BLaER1 (cell line): ENCODE measurements at regions not wholly inside any gene's neighbourhood (a gene's known extent, or its start where the extent isn't known, plus 50 kb on each side); places are given as distances from the start of the nearest gene placed in this dataset.

ENCODE experiments used
- H3K27ac ChIP-seq: shearing (Covaris generic); formaldehyde crosslinking; 2 replicates; pipeline ENCODE4 v1.8.1; 2022
- H3K27me3 ChIP-seq: shearing (Covaris generic); formaldehyde crosslinking; 2 replicates; pipeline ENCODE4 v1.8.1; 2022
- H3K36me3 ChIP-seq: shearing (Covaris generic); formaldehyde crosslinking; 2 replicates; pipeline ENCODE4 v1.8.1; 2022
- H3K4me1 ChIP-seq: shearing (Covaris generic); formaldehyde crosslinking; 2 replicates; pipeline ENCODE4 v1.8.1; 2022
- H3K4me2 ChIP-seq: shearing (Covaris generic); formaldehyde crosslinking; 2 replicates; pipeline ENCODE4 v1.8.1; 2022
- H3K4me3 ChIP-seq: shearing (Covaris generic); formaldehyde crosslinking; 2 replicates; pipeline ENCODE4 v1.8.1; 2022
- H3K9ac ChIP-seq: shearing (Covaris generic); formaldehyde crosslinking; 2 replicates; pipeline ENCODE4 v1.8.1; 2022
- H3K9me3 ChIP-seq: shearing (Covaris generic); formaldehyde crosslinking; 2 replicates; pipeline ENCODE4 v1.8.1; 2022
- H4K20me1 ChIP-seq: shearing (Covaris generic); formaldehyde crosslinking; 2 replicates; pipeline ENCODE4 v1.8.1; 2022
- Cebpa-rat ChIP-seq: shearing (Covaris generic); IDR thresholded peaks from 2 replicates; pipeline ENCODE4 v1.8.1; 2022

- H3K4me3 ChIP-seq, result no peak overlapping the region
- no peak overlapping the region for H3K4me2 ChIP-seq
- no peaks in the 10 kb centered on the region for H3K9me3 ChIP-seq
- no peak overlapping the region for H3K9ac ChIP-seq
- no peaks in the 10 kb centered on the region for H3K36me3 ChIP-seq
- TF ChIP-seq Cebpa-rat, result no peak
- peaks cover 72% of the 10 kb centered on the region for H3K4me1 ChIP-seq
- H3K27ac ChIP-seq, result no peak overlapping the region
- no peaks in the 10 kb centered on the region for H3K27me3 ChIP-seq
- H4K20me1 ChIP-seq, result no peaks in the 10 kb centered on the region
Observed at GRCh38 chr9:13970018-13970417, 343.9 kb downstream of the NFIB start.

- peaks cover 46% of the 10 kb centered on the region for H3K4me1 ChIP-seq
- H3K9ac ChIP-seq, result no peak overlapping the region
- H4K20me1 ChIP-seq, result no peaks in the 10 kb centered on the region
- no peak overlapping the region for H3K4me3 ChIP-seq
- no peaks in the 10 kb centered on the region for H3K27me3 ChIP-seq
- no peaks in the 10 kb centered on the region; the same call in 1 of the 2 replicates for H3K9me3 ChIP-seq
- no peak for TF ChIP-seq Cebpa-rat
- H3K36me3 ChIP-seq, result no peaks in the 10 kb centered on the region
- H3K4me2 ChIP-seq, result peak overlapping the region; percentile 60
- H3K27ac ChIP-seq, result no peak overlapping the region
Observed at GRCh38 chr9:13967438-13967837, 346.5 kb downstream of the NFIB start.

GRCh38 chr9:13967011-13967410 is 346.9 kb downstream of the NFIB start:
- peak overlapping the region; percentile 60 for H3K4me2 ChIP-seq
- no peaks in the 10 kb centered on the region; the same call in 1 of the 2 replicates for H3K9me3 ChIP-seq
- H3K4me3 ChIP-seq, result no peak overlapping the region
- H3K27me3 ChIP-seq, result no peaks in the 10 kb centered on the region
- no peaks in the 10 kb centered on the region for H3K36me3 ChIP-seq
- TF ChIP-seq Cebpa-rat, result no peak
- no peak overlapping the region for H3K27ac ChIP-seq
- H3K9ac ChIP-seq, result no peak overlapping the region
- no peaks in the 10 kb centered on the region for H4K20me1 ChIP-seq
- H3K4me1 ChIP-seq, result peaks cover 42% of the 10 kb centered on the region

- H3K9ac ChIP-seq, result no peak overlapping the region
- H3K27me3 ChIP-seq, result no peaks in the 10 kb centered on the region
- H3K9me3 ChIP-seq, result no peaks in the 10 kb centered on the region; the same call in 1 of the 2 replicates
- TF ChIP-seq Cebpa-rat, result no peak
- H3K27ac ChIP-seq, result no peak overlapping the region
- peaks cover 23% of the 10 kb centered on the region for H3K4me1 ChIP-seq
- H3K36me3 ChIP-seq, result no peaks in the 10 kb centered on the region
- no peak overlapping the region for H3K4me3 ChIP-seq
- no peak overlapping the region for H3K4me2 ChIP-seq
- no peaks in the 10 kb centered on the region for H4K20me1 ChIP-seq
Observed at GRCh38 chr9:13963005-13963653, 350.8 kb downstream of the NFIB start.

- TF ChIP-seq Cebpa-rat, result no peak
- Histone ChIP-seq H3K4me3 (no peak overlapping the region), H3K9ac (no peak overlapping the region), H3K4me1 (peaks cover 12% of the 10 kb centered on the region), H3K27ac (no peak overlapping the region), H3K36me3 (no peaks in the 10 kb centered on the region), H3K27me3 (no peaks in the 10 kb centered on the region), H4K20me1 (no peaks in the 10 kb centered on the region), H3K4me2 (no peak overlapping the region), H3K9me3 (no peaks in the 10 kb centered on the region; the same call in 1 of the 2 replicates)
Observed at GRCh38 chr9:13962006-13962405, 351.9 kb downstream of the NFIB start.

- no peaks in the 10 kb centered on the region for H3K36me3 ChIP-seq
- no peak overlapping the region for H3K9ac ChIP-seq
- H3K4me1 ChIP-seq, result peaks cover 6% of the 10 kb centered on the region
- no peak overlapping the region for H3K27ac ChIP-seq
- no peaks in the 10 kb centered on the region for H4K20me1 ChIP-seq
- H3K27me3 ChIP-seq, result no peaks in the 10 kb centered on the region
- H3K9me3 ChIP-seq, result no peaks in the 10 kb centered on the region; the same call in 1 of the 2 replicates
- H3K4me2 ChIP-seq, result no peak overlapping the region
- TF ChIP-seq Cebpa-rat, result no peak
- H3K4me3 ChIP-seq, result no peak overlapping the region
Observed at GRCh38 chr9:13960011-13960765, 353.8 kb downstream of the NFIB start.

- no peaks in the 10 kb centered on the region for H3K27me3 ChIP-seq
- H3K36me3 ChIP-seq, result no peaks in the 10 kb centered on the region
- no peaks in the 10 kb centered on the region for H4K20me1 ChIP-seq
- H3K9me3 ChIP-seq, result no peaks in the 10 kb centered on the region; the same call in 1 of the 2 replicates
- H3K4me2 ChIP-seq, result no peak overlapping the region
- no peak overlapping the region for H3K4me3 ChIP-seq
- H3K9ac ChIP-seq, result no peak overlapping the region
- no peak overlapping the region for H3K27ac ChIP-seq
- H3K4me1 ChIP-seq, result peaks cover 6% of the 10 kb centered on the region
- TF ChIP-seq Cebpa-rat, result no peak
Observed at GRCh38 chr9:13958672-13959071, 355.3 kb downstream of the NFIB start.

GRCh38 chr9:13957089-13957488 is 356.9 kb downstream of the NFIB start:
- no peaks in the 10 kb centered on the region for H4K20me1 ChIP-seq
- H3K9me3 ChIP-seq, result no peaks in the 10 kb centered on the region
- no peak overlapping the region for H3K27ac ChIP-seq
- H3K27me3 ChIP-seq, result no peaks in the 10 kb centered on the region
- H3K9ac ChIP-seq, result no peak overlapping the region
- no peak for TF ChIP-seq Cebpa-rat
- no peak overlapping the region for H3K4me2 ChIP-seq
- H3K36me3 ChIP-seq, result no peaks in the 10 kb centered on the region
- no peak overlapping the region for H3K4me3 ChIP-seq
- peaks cover 6% of the 10 kb centered on the region for H3K4me1 ChIP-seq

GRCh38 chr9:13956107-13956506 is 357.8 kb downstream of the NFIB start:
- no peak overlapping the region for H3K4me3 ChIP-seq
- no peaks in the 10 kb centered on the region for H3K9me3 ChIP-seq
- no peak overlapping the region for H3K9ac ChIP-seq
- H3K4me1 ChIP-seq, result peaks cover 6% of the 10 kb centered on the region
- no peak overlapping the region for H3K27ac ChIP-seq
- peak overlapping the region; percentile 25; the same call in 1 of the 2 replicates for H3K4me2 ChIP-seq
- no peak for TF ChIP-seq Cebpa-rat
- no peaks in the 10 kb centered on the region for H4K20me1 ChIP-seq
- H3K27me3 ChIP-seq, result no peaks in the 10 kb centered on the region
- H3K36me3 ChIP-seq, result no peaks in the 10 kb centered on the region

- Histone ChIP-seq H3K9ac (no peak overlapping the region), H3K9me3 (no peaks in the 10 kb centered on the region), H3K27ac (no peak overlapping the region), H3K36me3 (no peaks in the 10 kb centered on the region), H4K20me1 (no peaks in the 10 kb centered on the region), H3K4me2 (no peak overlapping the region), H3K4me1 (peaks cover 6% of the 10 kb centered on the region), H3K27me3 (no peaks in the 10 kb centered on the region), H3K4me3 (no peak overlapping the region)
- no peak for TF ChIP-seq Cebpa-rat
Observed at GRCh38 chr9:13952906-13953305, 361.0 kb downstream of the NFIB start.
